Tibial nerve (tissue), 4 donors: ENCODE measurements at regions not wholly inside any gene's neighbourhood (a gene's known extent, or its start where the extent isn't known, plus 50 kb on each side); places are given as distances from the start of the nearest gene placed in this dataset.

ENCODE experiments used
- DNase-seq, 2 donors: peaks; one replicate each; pipeline ENCODE4 v3.0.0-alpha.2; 2019; ENCODE audit warnings: low spot score in 2 of 2
- H3K27ac ChIP-seq, 4 donors: fragments of 200-600 bp; sonication (generic) in 3 of 4; one replicate each; pipeline ENCODE4 v1.5.1; 2017 to 2019; ENCODE audit warnings: mild to moderate bottlenecking in 1 of 4
- H3K27me3 ChIP-seq, 2 donors: fragments of 200-600 bp; sonication (generic) in 1 of 2; one replicate each; pipeline versions ENCODE4 v1.5.1 to v1.6.0; 2017 to 2019
- H3K36me3 ChIP-seq, 3 donors: fragments of 200-600 bp; sonication (generic); one replicate each; pipeline ENCODE4 v1.5.1; 2018 to 2019
- H3K4me1 ChIP-seq, 4 donors: fragments of 200-600 bp; sonication (generic) in 3 of 4; one replicate each; pipeline ENCODE4 v1.5.1; 2017 to 2019
- H3K4me3 ChIP-seq, 4 donors: fragments of 200-600 bp; sonication (generic) in 3 of 4; one replicate each; pipeline ENCODE4 v1.5.1; 2017 to 2019; ENCODE audit warnings: mild to moderate bottlenecking in 1 of 4, moderate library complexity in 1 of 4
- H3K9me3 ChIP-seq, 4 donors: fragments of 200-600 bp; sonication (generic) in 3 of 4; one replicate each; pipeline ENCODE4 v1.5.1; 2017 to 2019
- CTCF ChIP-seq, 5 experiments: fragments of 200-600 bp in 3 of 5; fragments of 450-650 bp in 2 of 5; sonication (generic) in 3 of 5; IDR thresholded peaks; one replicate each; pipeline ENCODE4 v1.5.1; 2016 to 2019; ENCODE audit warnings: antibody characterized with exemption in 5 of 5, mild to moderate bottlenecking in 3 of 5, moderate library complexity in 2 of 5
- EP300 ChIP-seq, 2 donors: sonication (generic); formaldehyde crosslinking; IDR thresholded peaks; one replicate each; pipeline ENCODE4 v1.6.1; 2017; ENCODE audit warnings: antibody characterized with exemption in 2 of 2, mild to moderate bottlenecking in 1 of 2
- POLR2A ChIP-seq, 2 donors: fragments of 450-650 bp; IDR thresholded peaks; one replicate each; pipeline ENCODE4 v1.6.1; 2017; ENCODE audit warnings: antibody characterized with exemption in 2 of 2, mild to moderate bottlenecking in 2 of 2, moderate library complexity in 2 of 2
- WGBS, 2 donors: methylation state at CpG; one replicate each; pipeline ENCODE4 v1.1.5; 2018; 5-methylcytosine and 5-hydroxymethylcytosine counted together

- no peak overlapping the region for H3K4me3 ChIP-seq
- 96 to 100% methylated on average over 2 of the region's 2 CpGs for WGBS, 2 donors
- TF ChIP-seq CTCF (IDR thresholded peaks at IDR 0.05) (no peak), EP300 (IDR thresholded peaks at IDR 0.05) (no peak), POLR2A (IDR thresholded peaks at IDR 0.05) (no peak)
Measured at GRCh38 chr7:94769724-94770123, 113.8 kb upstream of the SGCE start.

GRCh38 chr7:94778711-94779459 lies 123.0 kb upstream of the SGCE start:
- Histone ChIP-seq H3K27ac (no peak overlapping the region), H3K4me3 (no peak overlapping the region), H3K27me3 (no peaks in the 10 kb centered on the region), H3K4me1 (no peaks in the 10 kb centered on the region), H3K9me3 (peaks cover 0 to 6% (median 0%) of the 10 kb centered on the region in 4 donors), H3K36me3 (no peaks in the 10 kb centered on the region)
- no peak for TF ChIP-seq CTCF (IDR thresholded peaks at IDR 0.05)
- no peak for TF ChIP-seq EP300 (IDR thresholded peaks at IDR 0.05)
- TF ChIP-seq POLR2A (IDR thresholded peaks at IDR 0.05), result no peak
- DNase-seq, result no peak
- 42 to 43% methylated on average over 3 of the region's 3 CpGs for WGBS, 2 donors

More at GRCh38 chr7:94769724-94770123, 113.8 kb upstream of the SGCE start:
- H3K27ac ChIP-seq, result no peak overlapping the region
- H3K27me3 ChIP-seq, result no peaks in the 10 kb centered on the region
- no peaks in the 10 kb centered on the region for H3K4me1 ChIP-seq
- H3K9me3 ChIP-seq, result peaks cover 0 to 4% (median 0%) of the 10 kb centered on the region in 4 donors
- H3K36me3 ChIP-seq, result no peaks in the 10 kb centered on the region
- no peak for DNase-seq

GRCh38 chr7:94779861-94780260 lies 123.9 kb upstream of the SGCE start:
- TF ChIP-seq POLR2A (IDR thresholded peaks at IDR 0.05) (no peak), EP300 (IDR thresholded peaks at IDR 0.05) (no peak), CTCF (IDR thresholded peaks at IDR 0.05) (no peak)

GRCh38 chr7:94781236-94781635 lies 125.3 kb upstream of the SGCE start:
- H3K27me3 ChIP-seq, result no peaks in the 10 kb centered on the region
- 63 to 67% methylated on average over 2 of the region's 2 CpGs for WGBS, 2 donors
- TF ChIP-seq POLR2A (IDR thresholded peaks at IDR 0.05) (no peak), CTCF (IDR thresholded peaks at IDR 0.05) (no peak), EP300 (IDR thresholded peaks at IDR 0.05) (no peak)

More at GRCh38 chr7:94779861-94780260, 123.9 kb upstream of the SGCE start:
- DNase-seq, result no peak
- Histone ChIP-seq H3K9me3 (peaks cover 0 to 6% (median 0%) of the 10 kb centered on the region in 4 donors), H3K27ac (no peak overlapping the region), H3K27me3 (no peaks in the 10 kb centered on the region), H3K4me1 (no peaks in the 10 kb centered on the region), H3K36me3 (no peaks in the 10 kb centered on the region), H3K4me3 (no peak overlapping the region)
- WGBS, 2 donors, result 65 to 69% methylated on average over 1 of the region's 1 CpG

GRCh38 chr7:94782777-94783176 lies 124.6 kb upstream of the PPP1R9A start:
- no peaks in the 10 kb centered on the region for H3K4me1 ChIP-seq
- no peak for DNase-seq
- WGBS, 2 donors, result 91 to 93% methylated on average over 8 of the region's 8 CpGs

More at GRCh38 chr7:94781236-94781635, 125.3 kb upstream of the SGCE start:
- H3K4me3 ChIP-seq, result no peak overlapping the region
- H3K4me1 ChIP-seq, result no peaks in the 10 kb centered on the region
- no peaks in the 10 kb centered on the region for H3K36me3 ChIP-seq
- H3K9me3 ChIP-seq, result peaks cover 0 to 14% (median 0%) of the 10 kb centered on the region in 4 donors
- H3K27ac ChIP-seq, result no peak overlapping the region
- DNase-seq, result no peak

More at GRCh38 chr7:94782777-94783176, 124.6 kb upstream of the PPP1R9A start:
- Histone ChIP-seq H3K4me3 (no peak overlapping the region), H3K36me3 (no peaks in the 10 kb centered on the region), H3K27me3 (no peaks in the 10 kb centered on the region), H3K27ac (no peak overlapping the region), H3K9me3 (peaks cover 0 to 9% (median 0%) of the 10 kb centered on the region in 4 donors)
- TF ChIP-seq POLR2A (IDR thresholded peaks at IDR 0.05) (no peak), EP300 (IDR thresholded peaks at IDR 0.05) (no peak), CTCF (IDR thresholded peaks at IDR 0.05) (no peak)
